AG04449 (cell line): ENCODE measurements at regions not wholly inside any gene's neighbourhood (a gene's known extent, or its start where the extent isn't known, plus 50 kb on each side); places are given as distances from the start of the nearest gene placed in this dataset.
"Not testable (repeated sequence)": the region's sequence is repeated elsewhere in the genome, so short reads cannot be mapped to it uniquely, and the experiment has no call there.

Experiments used
- CTCF ChIA-PET: fragments of 350-600 bp; formaldehyde crosslinking; extraction: SDS; loops from one replicate; lab custom pipeline; 2021; ENCODE audit warnings: antibody characterized with exemption; lab: Yijun Ruan, JAX
- POLR2A ChIA-PET: fragments of 400-600, 350-600 bp; formaldehyde crosslinking; extraction: SDS; loops from one replicate; lab custom pipeline; 2020; ENCODE audit warnings: antibody characterized with exemption, inconsistent platforms; lab: Yijun Ruan, JAX
- DNase-seq: peaks from one replicate; pipeline ENCODE4 v3.0.0-alpha.2; 2010; ENCODE audit warnings: low read depth, low spot score
- H3K4me3 ChIP-seq: 2 replicates; pipeline ENCODE4 v1.5.1; 2011; ENCODE audit warnings: low read depth, mild to moderate bottlenecking, control low read depth, low read length
- CTCF ChIP-seq: IDR thresholded peaks from one replicate; pipeline ENCODE4 v1.5.1; 2011; ENCODE audit warnings: mild to moderate bottlenecking, moderate library complexity, low read length, control low read depth, inconsistent platforms; ENCODE audit not compliant: insufficient read depth; ENCODE audit errors: missing control alignments

- ChIA-PET CTCF (no interaction called here), POLR2A (no interaction called here)
- TF ChIP-seq CTCF = no peak
- DNase-seq = no peak
- no peak overlapping the region for H3K4me3 ChIP-seq
These were observed 458.4 kb upstream of the CCDC179 start for GRCh38 chr11:23318670-23319069.

DNA sequence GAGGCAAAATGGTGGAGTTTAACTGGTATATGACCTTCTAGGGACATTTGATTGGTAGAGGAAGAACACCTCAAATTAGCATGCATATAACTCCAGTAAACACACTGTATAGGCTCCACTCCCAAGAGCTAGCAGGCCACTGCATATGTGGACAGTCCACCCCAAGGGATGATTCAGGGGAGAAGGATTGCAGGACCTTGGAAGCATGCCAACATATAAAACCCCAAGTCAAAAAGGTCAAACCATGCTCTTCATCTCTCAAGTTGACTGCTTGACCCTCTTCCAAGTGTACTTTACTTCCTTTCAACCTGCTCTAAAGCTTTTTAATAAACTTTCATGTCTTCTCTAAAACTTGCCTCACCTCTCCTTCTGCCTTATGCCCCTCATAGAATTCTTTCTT, 459.9 kb upstream of the CCDC179 start:
- ChIA-PET POLR2A (no interaction called here), CTCF (no interaction called here)
- TF ChIP-seq CTCF = no peak
- no peak for DNase-seq
- H3K4me3 ChIP-seq = no peak overlapping the region

- H3K4me3 ChIP-seq, POLR2A ChIA-PET, DNase-seq, CTCF ChIA-PET: not testable (repeated sequence)
These were observed 475.3 kb upstream of the CCDC179 start for GRCh38 chr11:23335586-23335985.

DNA sequence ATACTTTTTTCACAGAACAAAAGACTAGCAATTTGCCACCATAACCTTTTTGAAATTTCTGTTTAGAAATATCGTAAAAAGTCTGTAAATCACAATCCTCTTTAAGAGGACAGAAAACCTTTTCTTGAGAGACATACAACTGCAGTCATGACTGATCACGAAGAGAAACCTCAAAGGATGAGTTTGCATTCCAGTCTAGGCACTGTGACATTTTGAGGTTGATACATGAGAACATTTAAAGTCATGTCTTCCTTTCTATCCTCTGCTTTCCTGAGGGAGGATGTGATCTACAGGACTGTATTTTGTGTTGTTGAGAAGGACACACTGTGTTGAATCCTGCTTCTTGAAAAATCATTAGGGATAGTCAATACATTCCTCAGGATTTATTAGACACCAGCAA, 476.7 kb upstream of the CCDC179 start:
- no peak for DNase-seq
- CTCF ChIA-PET = no interaction called here
- no peak for TF ChIP-seq CTCF
- POLR2A ChIA-PET = no interaction called here
- no peak overlapping the region for H3K4me3 ChIP-seq

DNA sequence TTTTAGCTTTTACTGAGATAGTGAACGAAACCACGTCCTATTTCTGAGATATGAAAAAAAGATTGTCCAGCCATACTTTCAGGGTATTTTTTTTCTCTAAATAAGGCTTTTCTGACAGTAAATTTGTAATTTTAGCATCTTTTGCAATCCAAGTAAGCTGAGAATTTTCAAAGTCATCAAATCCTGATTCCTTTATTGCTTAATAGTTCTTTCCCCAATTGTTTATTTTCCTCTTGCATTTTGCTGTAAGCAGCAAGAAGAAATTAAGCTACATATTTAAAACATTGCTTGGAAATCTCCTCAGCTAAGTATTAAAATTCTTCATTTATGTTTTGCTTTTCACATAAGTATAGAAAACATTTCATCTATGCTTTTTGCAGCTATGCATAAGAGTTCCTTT, 493.3 kb upstream of the CCDC179 start:
- H3K4me3 ChIP-seq = no peak overlapping the region
- CTCF ChIA-PET = no interaction called here
- POLR2A ChIA-PET = no interaction called here
- no peak for DNase-seq
- TF ChIP-seq CTCF = no peak

DNA sequence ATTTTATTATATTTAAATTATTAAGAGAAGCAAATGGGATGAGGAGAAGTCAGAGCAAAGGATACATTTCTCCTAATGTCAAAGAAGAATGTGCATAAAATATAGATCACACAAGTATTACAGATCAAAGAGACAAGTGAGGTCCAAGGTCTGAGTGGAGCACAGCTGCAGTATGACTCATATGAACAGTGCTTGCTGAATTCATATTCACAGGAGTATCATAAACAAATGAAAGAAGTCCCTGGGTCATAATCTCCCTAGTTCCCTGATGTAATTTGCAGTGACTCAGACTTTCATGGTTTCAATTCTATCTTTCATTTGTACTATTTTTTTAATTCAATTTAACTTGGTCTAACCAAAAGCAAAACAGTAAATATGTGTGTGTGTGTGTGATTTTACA, 499.0 kb upstream of the CCDC179 start:
- POLR2A ChIA-PET = interaction anchor here (0.6 kb wide), 1 partner anchor 584 kb away, joined by 4 read pairs; no protein-coding TSS in a partner anchor
- TF ChIP-seq CTCF = no peak
- DNase-seq = peak; percentile 70
- CTCF ChIA-PET = no interaction called here
- H3K4me3 ChIP-seq = no peak overlapping the region

GRCh38 chr11:23364076-23364475, 503.8 kb upstream of the CCDC179 start:
- no peak for TF ChIP-seq CTCF
- CTCF ChIA-PET = no interaction called here
- DNase-seq = no peak
- H3K4me3 ChIP-seq = no peak overlapping the region
- POLR2A ChIA-PET = no interaction called here
